Naive thymus-derived CD8-positive, alpha-beta T cell (primary cell): ENCODE measurements at regions not wholly inside any gene's neighbourhood (a gene's known extent, or its start where the extent isn't known, plus 50 kb on each side); places are given as distances from the start of the nearest gene placed in this dataset.

Experiments used
- ATAC-seq, 2 donors: fragments of 150-1000 bp; cut with Tn5 transposase in 1 of 2; sonication (Bioruptor Pico), chemical (Tn5 transposase) in 1 of 2; 1 replicate in 1 of 2; 2 replicates in 1 of 2; pipeline ENCODE4 v1.10.0; 2021; ENCODE audit warnings: mild to moderate bottlenecking in 2 of 2, moderate library complexity in 2 of 2
- POLR2A ChIA-PET: fragments of 350-600 bp; sonication (Branson Sonifier 250); formaldehyde crosslinking; loops from one replicate; lab custom pipeline; 2021; ENCODE audit warnings: antibody characterized with exemption; lab: Charles Lee
- DNase-seq, 10 donors: peaks; one replicate each; pipeline versions ENCODE4 v3.0.0 to v3.0.0-alpha.2; 2020 to 2022
- H3K27ac Mint-ChIP-seq, 10 donors: one replicate each; pipeline ENCODE4 v1.8.0; 2020 to 2022; ENCODE audit warnings: mild to moderate bottlenecking in 10 of 10, mixed read lengths in 10 of 10, moderate library complexity in 4 of 10, inconsistent platforms in 1 of 10
- H3K27me3 Mint-ChIP-seq, 5 donors: one replicate each; pipeline ENCODE4 v1.8.0; 2021 to 2022; ENCODE audit warnings: mixed read lengths in 5 of 5
- H3K36me3 Mint-ChIP-seq, 3 donors: one replicate each; pipeline ENCODE4 v1.8.0; 2020 to 2022; ENCODE audit warnings: mixed read lengths in 3 of 3, mild to moderate bottlenecking in 2 of 3, inconsistent platforms in 1 of 3
- H3K4me1 Mint-ChIP-seq, 4 donors: one replicate each; pipeline ENCODE4 v1.8.0; 2021 to 2022; ENCODE audit warnings: mixed read lengths in 4 of 4
- H3K4me3 Mint-ChIP-seq, 10 donors: one replicate each; pipeline ENCODE4 v1.8.0; 2020 to 2022; ENCODE audit warnings: mild to moderate bottlenecking in 10 of 10, mixed read lengths in 10 of 10, moderate library complexity in 6 of 10, inconsistent platforms in 1 of 10
- H3K9me3 Mint-ChIP-seq, 9 donors: one replicate each; pipeline ENCODE4 v1.8.0; 2020 to 2022; ENCODE audit warnings: mixed read lengths in 9 of 9, mild to moderate bottlenecking in 3 of 9, inconsistent platforms in 1 of 9, moderate library complexity in 1 of 9

- DNase-seq = no peak
- H3K4me1 Mint-ChIP-seq = peaks cover 0 to 6% (median 0%) of the 10 kb centered on the region in 4 donors
- POLR2A ChIA-PET = no interaction called here
- H3K27me3 Mint-ChIP-seq = peaks cover 0 to 7% (median 0%) of the 10 kb centered on the region in 5 donors
- H3K4me3 Mint-ChIP-seq = no peak overlapping the region
- H3K9me3 Mint-ChIP-seq = peaks cover 0 to 5% (median 0%) of the 10 kb centered on the region in 9 donors
- no peak overlapping the region for H3K27ac Mint-ChIP-seq
- ATAC-seq = no peak
- H3K36me3 Mint-ChIP-seq = no peaks in the 10 kb centered on the region
Measured at GRCh38 chr13:73193554-73193953, 134.7 kb downstream of the KLF5 start.

- no peak for ATAC-seq
- H3K9me3 Mint-ChIP-seq = peaks cover 0 to 11% (median 0%) of the 10 kb centered on the region in 9 donors
- no peaks in the 10 kb centered on the region for H3K36me3 Mint-ChIP-seq
- no peak overlapping the region for H3K27ac Mint-ChIP-seq
- H3K4me3 Mint-ChIP-seq = no peak overlapping the region
- POLR2A ChIA-PET = no interaction called here
- peaks cover 0 to 6% (median 0%) of the 10 kb centered on the region in 4 donors for H3K4me1 Mint-ChIP-seq
- peaks cover 0 to 6% (median 0%) of the 10 kb centered on the region in 5 donors for H3K27me3 Mint-ChIP-seq
- DNase-seq = no peak
Measured at GRCh38 chr13:73190477-73190876, 131.7 kb downstream of the KLF5 start.

GRCh38 chr13:73189776-73190175 is 131.0 kb downstream of the KLF5 start:
- ATAC-seq (no peak), DNase-seq (no peak)
- no peak overlapping the region for H3K4me3 Mint-ChIP-seq
- POLR2A ChIA-PET = no interaction called here
- no peak overlapping the region for H3K27ac Mint-ChIP-seq
- H3K27me3 Mint-ChIP-seq = peaks cover 0 to 6% (median 0%) of the 10 kb centered on the region in 5 donors
- H3K9me3 Mint-ChIP-seq = peaks cover 0 to 11% (median 0%) of the 10 kb centered on the region in 9 donors
- no peaks in the 10 kb centered on the region for H3K36me3 Mint-ChIP-seq
- H3K4me1 Mint-ChIP-seq = peaks cover 0 to 6% (median 0%) of the 10 kb centered on the region in 4 donors

- DNase-seq (no peak), ATAC-seq (no peak)
- Mint-ChIP-seq H3K36me3 (no peaks in the 10 kb centered on the region), H3K9me3 (peaks cover 0 to 9% (median 0%) of the 10 kb centered on the region in 9 donors), H3K27ac (no peak overlapping the region), H3K4me1 (peaks cover 0 to 6% (median 0%) of the 10 kb centered on the region in 4 donors), H3K4me3 (no peak overlapping the region), H3K27me3 (peaks cover 0 to 5% (median 0%) of the 10 kb centered on the region in 5 donors)
- POLR2A ChIA-PET = no interaction called here
Measured at GRCh38 chr13:73189362-73189761, 130.6 kb downstream of the KLF5 start.

- Mint-ChIP-seq H3K36me3 (no peaks in the 10 kb centered on the region), H3K27ac (no peak overlapping the region), H3K9me3 (peaks cover 0 to 9% (median 0%) of the 10 kb centered on the region in 9 donors), H3K27me3 (peaks cover 0 to 11% (median 3%) of the 10 kb centered on the region in 5 donors), H3K4me1 (peaks cover 0 to 6% (median 2%) of the 10 kb centered on the region in 4 donors), H3K4me3 (no peak overlapping the region)
- DNase-seq (no peak), ATAC-seq (no peak)
- POLR2A ChIA-PET = no interaction called here
Measured at GRCh38 chr13:73187106-73187505, 128.3 kb downstream of the KLF5 start.

GRCh38 chr13:73179650-73180274 is 121.0 kb downstream of the KLF5 start:
- H3K36me3 Mint-ChIP-seq = no peaks in the 10 kb centered on the region
- no peak for ATAC-seq
- no peak for DNase-seq
- H3K27me3 Mint-ChIP-seq = peaks cover 0 to 11% (median 2%) of the 10 kb centered on the region in 5 donors
- POLR2A ChIA-PET = interaction anchor here (0.6 kb wide), 1 partner anchor 359 kb away, joined by 9 read pairs; no protein-coding TSS in a partner anchor
- peaks cover 0 to 3% (median 0%) of the 10 kb centered on the region in 4 donors for H3K4me1 Mint-ChIP-seq
- H3K9me3 Mint-ChIP-seq = peaks cover 0 to 3% (median 0%) of the 10 kb centered on the region in 9 donors
- no peak overlapping the region for H3K4me3 Mint-ChIP-seq
- no peak overlapping the region for H3K27ac Mint-ChIP-seq

- Mint-ChIP-seq H3K27ac (no peak overlapping the region), H3K9me3 (no peaks in the 10 kb centered on the region), H3K4me3 (no peak overlapping the region), H3K36me3 (no peaks in the 10 kb centered on the region), H3K27me3 (peaks cover 0 to 7% (median 2%) of the 10 kb centered on the region in 5 donors), H3K4me1 (peaks cover 0 to 2% (median 0%) of the 10 kb centered on the region in 4 donors)
- DNase-seq (no peak), ATAC-seq (no peak)
- POLR2A ChIA-PET = no interaction called here
Measured at GRCh38 chr13:73177916-73178565, 119.2 kb downstream of the KLF5 start.

- Mint-ChIP-seq H3K4me1 (no peaks in the 10 kb centered on the region), H3K27ac (no peak overlapping the region), H3K36me3 (no peaks in the 10 kb centered on the region), H3K4me3 (peak overlapping the region in 1 of 10 donors; percentile 3), H3K9me3 (no peaks in the 10 kb centered on the region), H3K27me3 (no peaks in the 10 kb centered on the region)
- ATAC-seq (no peak), DNase-seq (no peak)
- POLR2A ChIA-PET = no interaction called here
Measured at GRCh38 chr13:73177017-73177416, 118.2 kb downstream of the KLF5 start.

GRCh38 chr13:73174521-73175010 is 115.8 kb downstream of the KLF5 start:
- no peaks in the 10 kb centered on the region for H3K4me1 Mint-ChIP-seq
- no peaks in the 10 kb centered on the region for H3K9me3 Mint-ChIP-seq
- H3K4me3 Mint-ChIP-seq = no peak overlapping the region
- H3K27me3 Mint-ChIP-seq = no peaks in the 10 kb centered on the region
- POLR2A ChIA-PET = no interaction called here
- DNase-seq (no peak), ATAC-seq (no peak)
- H3K27ac Mint-ChIP-seq = no peak overlapping the region
- H3K36me3 Mint-ChIP-seq = no peaks in the 10 kb centered on the region

GRCh38 chr13:73173279-73173811 is 114.5 kb downstream of the KLF5 start:
- POLR2A ChIA-PET = no interaction called here
- H3K27ac Mint-ChIP-seq = no peak overlapping the region

GRCh38 chr13:73171926-73172325 is 113.1 kb downstream of the KLF5 start:
- Mint-ChIP-seq H3K27ac (no peak overlapping the region), H3K27me3 (no peaks in the 10 kb centered on the region), H3K9me3 (no peaks in the 10 kb centered on the region), H3K36me3 (no peaks in the 10 kb centered on the region), H3K4me1 (no peaks in the 10 kb centered on the region), H3K4me3 (no peak overlapping the region)
- DNase-seq (no peak), ATAC-seq (no peak)
- POLR2A ChIA-PET = no interaction called here

More at GRCh38 chr13:73173279-73173811, 114.5 kb downstream of the KLF5 start:
- Mint-ChIP-seq H3K4me3 (no peak overlapping the region), H3K36me3 (no peaks in the 10 kb centered on the region), H3K9me3 (no peaks in the 10 kb centered on the region), H3K27me3 (no peaks in the 10 kb centered on the region), H3K4me1 (no peaks in the 10 kb centered on the region)
- DNase-seq (no peak), ATAC-seq (no peak)

GRCh38 chr13:73171271-73171682 is 112.5 kb downstream of the KLF5 start:
- H3K4me3 Mint-ChIP-seq = no peak overlapping the region
- POLR2A ChIA-PET = no interaction called here
- no peaks in the 10 kb centered on the region for H3K9me3 Mint-ChIP-seq
- DNase-seq (no peak), ATAC-seq (no peak)
- H3K27me3 Mint-ChIP-seq = peaks cover 0 to 2% (median 0%) of the 10 kb centered on the region in 5 donors
- H3K4me1 Mint-ChIP-seq = no peaks in the 10 kb centered on the region
- no peaks in the 10 kb centered on the region for H3K36me3 Mint-ChIP-seq
- no peak overlapping the region for H3K27ac Mint-ChIP-seq

- POLR2A ChIA-PET = no interaction called here
- no peaks in the 10 kb centered on the region for H3K9me3 Mint-ChIP-seq
- ATAC-seq = no peak
- peak overlapping the region in 1 of 10 donors; percentile 19 for H3K27ac Mint-ChIP-seq
- no peaks in the 10 kb centered on the region for H3K36me3 Mint-ChIP-seq
- H3K4me3 Mint-ChIP-seq = no peak overlapping the region
- no peaks in the 10 kb centered on the region for H3K4me1 Mint-ChIP-seq
- no peak for DNase-seq
- peaks cover 0 to 7% (median 0%) of the 10 kb centered on the region in 5 donors for H3K27me3 Mint-ChIP-seq
Measured at GRCh38 chr13:73169971-73170370, 111.2 kb downstream of the KLF5 start.
